Lung (tissue), 11 donors: ENCODE measurements at regions not wholly inside any gene's neighbourhood (a gene's known extent, or its start where the extent isn't known, plus 50 kb on each side); places are given as distances from the start of the nearest gene placed in this dataset.

Experiments
- ATAC-seq: fragments of 200-7000 bp; cut with Tn5 transposase; one replicate; pipeline ENCODE4 v1.9.1; 2020; ENCODE audit warnings: moderate number of reproducible peaks; ENCODE audit not compliant: insufficient read depth, low FRiP score
- DNase-seq, 3 donors: peaks; one replicate each; pipeline ENCODE4 v3.0.0-alpha.2; 2013 to 2017
- H3K27ac ChIP-seq, 2 donors: one replicate each; pipeline ENCODE4 v1.5.1; 2013; ENCODE audit warnings: mild to moderate bottlenecking in 2 of 2, moderate library complexity in 2 of 2, control low read depth in 1 of 2, inconsistent platforms in 1 of 2, low read depth in 1 of 2, low read length in 1 of 2
- H3K27me3 ChIP-seq, 3 donors: one replicate each; pipeline ENCODE4 v1.5.1; 2013; ENCODE audit warnings: low read length in 2 of 3; ENCODE audit not compliant: control insufficient read depth in 3 of 3, insufficient read depth in 3 of 3
- H3K36me3 ChIP-seq, 4 donors: one replicate each; pipeline ENCODE4 v1.5.1; 2013; ENCODE audit warnings: low read length in 4 of 4, mild to moderate bottlenecking in 1 of 4, moderate library complexity in 1 of 4; ENCODE audit not compliant: control insufficient read depth in 4 of 4, insufficient read depth in 4 of 4
- H3K4me1 ChIP-seq, 5 donors: one replicate each; pipeline ENCODE4 v1.5.1; 2013; ENCODE audit warnings: low read length in 5 of 5, mild to moderate bottlenecking in 2 of 5, moderate library complexity in 1 of 5; ENCODE audit not compliant: control insufficient read depth in 5 of 5, insufficient read depth in 5 of 5
- H3K4me3 ChIP-seq: one replicate; pipeline ENCODE4 v1.5.1; 2013; ENCODE audit warnings: mild to moderate bottlenecking, control low read depth, moderate library complexity
- H3K9ac ChIP-seq, 2 donors: one replicate each; pipeline ENCODE4 v1.5.1; 2013; ENCODE audit warnings: low read length in 2 of 2, control low read depth in 1 of 2; ENCODE audit not compliant: insufficient read depth in 1 of 2
- H3K9me3 ChIP-seq, 4 donors: one replicate each; pipeline ENCODE4 v1.5.1; 2013; ENCODE audit warnings: low read length in 3 of 4, mild to moderate bottlenecking in 1 of 4, moderate library complexity in 1 of 4; ENCODE audit not compliant: control insufficient read depth in 4 of 4, insufficient read depth in 3 of 4
- WGBS, 2 donors: extraction: QIAGEN DNeasy Blood & Tissue Kit; methylation state at CpG; one replicate each; pipeline ENCODE4 v1.1.7; 2013; 5-methylcytosine and 5-hydroxymethylcytosine counted together
- TF ChIP-seq, protein P1 (sequence below): IDR thresholded peaks from 2 replicates; pipeline ENCODE4 v1.5.1; 2012; ENCODE audit warnings: mild to moderate bottlenecking; ENCODE audit errors: control extremely low read depth, extremely low read depth
- donor health status: control.
- donor health status: control.
- donor health status: Bipolar disorder and iron deficiency.
- donor health status: healthy.
- donor health status: DM: yes; HTN: yes; CAD: no.

DNA sequence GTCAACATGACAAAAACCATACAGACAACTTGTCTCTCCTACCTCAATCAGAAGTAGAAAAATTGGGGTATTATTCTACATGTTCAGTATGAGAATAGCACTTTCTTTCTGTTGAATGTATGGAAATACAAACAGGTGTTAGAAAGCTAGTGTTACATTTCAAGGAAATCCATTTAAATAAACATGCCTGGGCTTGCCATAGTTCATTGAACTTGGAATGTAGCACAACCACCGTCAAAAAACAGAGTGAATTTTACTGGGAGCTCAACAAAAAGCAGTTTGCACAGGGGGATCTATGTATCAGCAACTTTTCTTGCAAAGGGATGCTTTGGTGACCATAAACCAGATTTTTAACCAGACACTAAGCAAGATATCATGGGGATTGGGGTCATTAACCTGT is 307.9 kb upstream of the SMARCA2 start:
- H3K4me3 ChIP-seq, result no peak overlapping the region
- DNase-seq, result peak in 1 of 3 donors; percentile 4
- no peak overlapping the region for H3K9ac ChIP-seq
- no peaks in the 10 kb centered on the region for H3K4me1 ChIP-seq
- peaks cover 0 to 2% (median 0%) of the 10 kb centered on the region in 4 donors for H3K9me3 ChIP-seq
- peaks cover 0 to 2% (median 0%) of the 10 kb centered on the region in 3 donors for H3K27me3 ChIP-seq
- H3K27ac ChIP-seq, result no peak overlapping the region
- TF ChIP-seq, protein P1, sequence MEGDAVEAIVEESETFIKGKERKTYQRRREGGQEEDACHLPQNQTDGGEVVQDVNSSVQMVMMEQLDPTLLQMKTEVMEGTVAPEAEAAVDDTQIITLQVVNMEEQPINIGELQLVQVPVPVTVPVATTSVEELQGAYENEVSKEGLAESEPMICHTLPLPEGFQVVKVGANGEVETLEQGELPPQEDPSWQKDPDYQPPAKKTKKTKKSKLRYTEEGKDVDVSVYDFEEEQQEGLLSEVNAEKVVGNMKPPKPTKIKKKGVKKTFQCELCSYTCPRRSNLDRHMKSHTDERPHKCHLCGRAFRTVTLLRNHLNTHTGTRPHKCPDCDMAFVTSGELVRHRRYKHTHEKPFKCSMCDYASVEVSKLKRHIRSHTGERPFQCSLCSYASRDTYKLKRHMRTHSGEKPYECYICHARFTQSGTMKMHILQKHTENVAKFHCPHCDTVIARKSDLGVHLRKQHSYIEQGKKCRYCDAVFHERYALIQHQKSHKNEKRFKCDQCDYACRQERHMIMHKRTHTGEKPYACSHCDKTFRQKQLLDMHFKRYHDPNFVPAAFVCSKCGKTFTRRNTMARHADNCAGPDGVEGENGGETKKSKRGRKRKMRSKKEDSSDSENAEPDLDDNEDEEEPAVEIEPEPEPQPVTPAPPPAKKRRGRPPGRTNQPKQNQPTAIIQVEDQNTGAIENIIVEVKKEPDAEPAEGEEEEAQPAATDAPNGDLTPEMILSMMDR, result no peak
- no peak for ATAC-seq
- no peaks in the 10 kb centered on the region for H3K36me3 ChIP-seq
- WGBS, 2 donors, result 59 to 78% methylated on average over 1 of the region's 1 CpG

DNA sequence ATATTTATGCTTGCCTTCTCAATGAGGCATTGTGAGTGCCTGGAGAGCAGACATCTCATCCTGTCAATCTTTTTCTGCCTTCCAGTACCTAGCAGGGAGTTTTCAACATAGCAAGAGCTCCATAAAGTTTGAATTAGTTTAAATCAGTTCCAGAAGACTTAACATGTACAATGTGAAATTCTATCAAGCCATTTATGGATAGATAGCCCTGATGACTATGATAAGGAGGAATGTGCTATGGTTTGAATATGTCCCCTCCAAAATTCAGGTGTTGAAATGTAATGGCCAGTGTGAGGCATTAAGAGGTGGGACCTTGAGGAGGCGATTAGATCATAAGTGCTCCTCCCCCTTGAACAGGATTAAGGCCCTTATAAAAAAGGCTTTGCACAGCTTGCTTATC is 306.9 kb upstream of the SMARCA2 start:
- ATAC-seq (no peak), DNase-seq (no peak)
- H3K27me3 ChIP-seq, result peaks cover 0 to 2% (median 0%) of the 10 kb centered on the region in 3 donors
- TF ChIP-seq, protein P1, result no peak
- H3K27ac ChIP-seq, result no peak overlapping the region
- H3K9ac ChIP-seq, result no peak overlapping the region
- no peak overlapping the region for H3K4me3 ChIP-seq
- H3K4me1 ChIP-seq, result no peaks in the 10 kb centered on the region
- H3K36me3 ChIP-seq, result no peaks in the 10 kb centered on the region
- peaks cover 0 to 2% (median 0%) of the 10 kb centered on the region in 4 donors for H3K9me3 ChIP-seq
- 92 to 97% methylated on average over 1 of the region's 1 CpG for WGBS, 2 donors

DNA sequence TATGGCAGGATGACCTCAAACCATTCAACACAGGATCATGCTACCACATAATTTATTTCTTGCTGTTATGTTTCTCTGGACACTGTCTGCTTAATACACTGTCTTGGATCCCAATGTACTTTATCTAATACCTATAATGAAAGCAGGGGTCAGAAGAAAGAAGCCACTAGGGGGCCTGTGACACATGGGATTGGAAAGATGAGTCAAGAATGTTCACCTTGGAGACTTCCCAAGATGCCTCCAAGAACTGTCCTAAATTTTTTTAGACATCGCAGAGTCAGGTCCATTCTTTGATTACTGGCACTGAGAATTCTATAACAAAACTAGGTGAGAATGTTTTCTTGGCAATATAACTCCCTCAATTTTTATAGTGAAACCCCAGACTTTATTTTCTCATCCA is 305.8 kb upstream of the SMARCA2 start:
- 91 to 93% methylated on average over 1 of the region's 1 CpG for WGBS, 2 donors
- TF ChIP-seq, protein P1, result no peak
- peaks cover 0 to 2% (median 0%) of the 10 kb centered on the region in 3 donors for H3K27me3 ChIP-seq
- no peak overlapping the region for H3K9ac ChIP-seq
- ATAC-seq (no peak), DNase-seq (peak in 1 of 3 donors; percentile 7)
- no peaks in the 10 kb centered on the region for H3K4me1 ChIP-seq
- H3K4me3 ChIP-seq, result no peak overlapping the region
- H3K27ac ChIP-seq, result no peak overlapping the region
- H3K36me3 ChIP-seq, result no peaks in the 10 kb centered on the region
- peaks cover 0 to 2% (median 0%) of the 10 kb centered on the region in 4 donors for H3K9me3 ChIP-seq

DNA sequence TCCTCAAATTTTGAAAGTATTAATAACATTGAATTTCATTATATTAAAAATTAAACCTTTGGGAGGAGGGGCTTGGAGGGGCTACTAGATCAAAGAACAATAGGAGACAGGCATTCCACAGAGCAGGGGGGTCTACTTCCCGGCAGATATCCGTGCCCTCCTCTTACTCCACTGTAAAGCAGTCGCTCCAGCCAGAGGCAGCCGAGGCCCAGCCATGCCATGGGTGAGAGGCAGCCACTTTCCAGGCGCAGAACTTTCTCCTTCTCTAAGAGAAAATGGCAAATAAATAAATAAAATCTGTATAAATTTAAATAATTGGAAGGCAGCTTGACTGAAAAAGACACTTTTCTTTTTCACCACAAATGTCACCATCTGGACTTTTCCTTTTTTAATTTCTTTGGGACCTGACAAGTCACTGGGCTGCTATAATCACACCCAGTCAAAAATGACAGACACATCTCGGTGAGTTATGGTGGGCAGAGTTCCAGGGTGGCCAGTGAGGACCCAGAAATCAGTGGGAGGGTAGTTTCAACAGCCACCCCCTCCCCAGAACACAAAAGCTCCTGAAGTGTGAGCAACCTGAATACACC is 302.2 kb upstream of the SMARCA2 start:
- WGBS, 2 donors, result 69 to 75% methylated on average over 6 of the region's 6 CpGs
- H3K4me1 ChIP-seq, result no peaks in the 10 kb centered on the region
- H3K36me3 ChIP-seq, result no peaks in the 10 kb centered on the region
- peaks cover 0 to 2% (median 0%) of the 10 kb centered on the region in 3 donors for H3K27me3 ChIP-seq
- H3K9me3 ChIP-seq, result no peaks in the 10 kb centered on the region
- ATAC-seq (no peak), DNase-seq (no peak)
- TF ChIP-seq, protein P1, result no peak
- no peak overlapping the region for H3K9ac ChIP-seq
- H3K27ac ChIP-seq, result no peak overlapping the region
- no peak overlapping the region for H3K4me3 ChIP-seq
